ENCODE measurements at regions not wholly inside any gene's neighbourhood (a gene's known extent, or its start where the extent isn't known, plus 50 kb on each side); places are given as distances from the start of the nearest gene placed in this dataset.

DNA sequence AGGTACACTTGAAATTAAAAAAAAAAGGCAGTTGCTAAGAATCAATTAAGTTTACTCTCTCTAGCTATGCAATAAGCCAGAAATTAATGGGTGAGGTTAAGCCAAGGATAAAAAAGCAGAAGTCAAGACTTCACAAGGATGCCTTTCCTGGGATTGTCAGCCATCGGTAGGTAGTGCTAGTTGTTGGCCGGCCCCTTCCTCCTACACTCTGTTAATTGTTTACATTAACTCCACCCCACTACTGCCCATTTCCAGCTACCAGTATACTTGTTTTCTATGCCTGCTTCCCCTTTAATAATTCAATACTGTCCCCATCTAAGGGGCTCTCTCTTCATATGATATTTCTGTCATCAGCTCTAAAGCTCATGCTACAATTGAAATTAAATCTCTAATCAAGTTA is 461.0 kb downstream of the IPMK start (continued):
- TF ChIP-seq, protein P1, sequence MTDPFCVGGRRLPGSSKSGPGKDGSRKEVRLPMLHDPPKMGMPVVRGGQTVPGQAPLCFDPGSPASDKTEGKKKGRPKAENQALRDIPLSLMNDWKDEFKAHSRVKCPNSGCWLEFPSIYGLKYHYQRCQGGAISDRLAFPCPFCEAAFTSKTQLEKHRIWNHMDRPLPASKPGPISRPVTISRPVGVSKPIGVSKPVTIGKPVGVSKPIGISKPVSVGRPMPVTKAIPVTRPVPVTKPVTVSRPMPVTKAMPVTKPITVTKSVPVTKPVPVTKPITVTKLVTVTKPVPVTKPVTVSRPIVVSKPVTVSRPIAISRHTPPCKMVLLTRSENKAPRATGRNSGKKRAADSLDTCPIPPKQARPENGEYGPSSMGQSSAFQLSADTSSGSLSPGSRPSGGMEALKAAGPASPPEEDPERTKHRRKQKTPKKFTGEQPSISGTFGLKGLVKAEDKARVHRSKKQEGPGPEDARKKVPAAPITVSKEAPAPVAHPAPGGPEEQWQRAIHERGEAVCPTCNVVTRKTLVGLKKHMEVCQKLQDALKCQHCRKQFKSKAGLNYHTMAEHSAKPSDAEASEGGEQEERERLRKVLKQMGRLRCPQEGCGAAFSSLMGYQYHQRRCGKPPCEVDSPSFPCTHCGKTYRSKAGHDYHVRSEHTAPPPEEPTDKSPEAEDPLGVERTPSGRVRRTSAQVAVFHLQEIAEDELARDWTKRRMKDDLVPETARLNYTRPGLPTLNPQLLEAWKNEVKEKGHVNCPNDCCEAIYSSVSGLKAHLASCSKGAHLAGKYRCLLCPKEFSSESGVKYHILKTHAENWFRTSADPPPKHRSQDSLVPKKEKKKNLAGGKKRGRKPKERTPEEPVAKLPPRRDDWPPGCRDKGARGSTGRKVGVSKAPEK (CRISPR knock-in tag; IDR thresholded peaks at IDR 0.05; ENCODE audit: borderline replicate concordance), result no peak
- TF ChIP-seq MED8 (CRISPR knock-in tag; IDR thresholded peaks at IDR 0.05; ENCODE audit: insufficient replicate concordance) (no peak), IKZF4 (CRISPR knock-in tag; IDR thresholded peaks at IDR 0.05; ENCODE audit: borderline replicate concordance, low read depth, not compliant biosample characterization) (no peak), PCBP2 (optimal IDR thresholded peaks at IDR 0.05; ENCODE audit: low read depth, low read length, poor library complexity, severe bottlenecking) (no peak), HIVEP1 (CRISPR knock-in tag; IDR thresholded peaks at IDR 0.05) (no peak), KDM2A (CRISPR knock-in tag; IDR thresholded peaks at IDR 0.05; ENCODE audit: borderline replicate concordance, low read depth) (no peak), REXO4 (CRISPR knock-in tag; IDR thresholded peaks at IDR 0.05; ENCODE audit: borderline replicate concordance) (no peak), REPIN1 (CRISPR knock-in tag; IDR thresholded peaks at IDR 0.05; ENCODE audit: borderline replicate concordance, low read depth) (no peak), ZFYVE20 (CRISPR knock-in tag; IDR thresholded peaks at IDR 0.05; ENCODE audit: borderline replicate concordance, low read depth) (no peak)
- TF ChIP-seq, protein P2, sequence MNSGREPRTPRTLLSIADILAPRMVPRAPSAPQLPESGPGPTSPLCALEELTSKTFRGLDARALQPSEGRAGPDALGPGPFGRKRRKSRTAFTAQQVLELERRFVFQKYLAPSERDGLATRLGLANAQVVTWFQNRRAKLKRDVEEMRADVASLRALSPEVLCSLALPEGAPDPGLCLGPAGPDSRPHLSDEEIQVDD (CRISPR knock-in tag; IDR thresholded peaks at IDR 0.05; ENCODE audit: borderline replicate concordance), result no peak
- TF ChIP-seq, protein P3, sequence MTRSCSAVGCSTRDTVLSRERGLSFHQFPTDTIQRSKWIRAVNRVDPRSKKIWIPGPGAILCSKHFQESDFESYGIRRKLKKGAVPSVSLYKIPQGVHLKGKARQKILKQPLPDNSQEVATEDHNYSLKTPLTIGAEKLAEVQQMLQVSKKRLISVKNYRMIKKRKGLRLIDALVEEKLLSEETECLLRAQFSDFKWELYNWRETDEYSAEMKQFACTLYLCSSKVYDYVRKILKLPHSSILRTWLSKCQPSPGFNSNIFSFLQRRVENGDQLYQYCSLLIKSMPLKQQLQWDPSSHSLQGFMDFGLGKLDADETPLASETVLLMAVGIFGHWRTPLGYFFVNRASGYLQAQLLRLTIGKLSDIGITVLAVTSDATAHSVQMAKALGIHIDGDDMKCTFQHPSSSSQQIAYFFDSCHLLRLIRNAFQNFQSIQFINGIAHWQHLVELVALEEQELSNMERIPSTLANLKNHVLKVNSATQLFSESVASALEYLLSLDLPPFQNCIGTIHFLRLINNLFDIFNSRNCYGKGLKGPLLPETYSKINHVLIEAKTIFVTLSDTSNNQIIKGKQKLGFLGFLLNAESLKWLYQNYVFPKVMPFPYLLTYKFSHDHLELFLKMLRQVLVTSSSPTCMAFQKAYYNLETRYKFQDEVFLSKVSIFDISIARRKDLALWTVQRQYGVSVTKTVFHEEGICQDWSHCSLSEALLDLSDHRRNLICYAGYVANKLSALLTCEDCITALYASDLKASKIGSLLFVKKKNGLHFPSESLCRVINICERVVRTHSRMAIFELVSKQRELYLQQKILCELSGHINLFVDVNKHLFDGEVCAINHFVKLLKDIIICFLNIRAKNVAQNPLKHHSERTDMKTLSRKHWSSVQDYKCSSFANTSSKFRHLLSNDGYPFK (CRISPR knock-in tag; IDR thresholded peaks at IDR 0.05; ENCODE audit: borderline replicate concordance), result no peak

Measured in HepG2 (cell line).